C4-2B (cell line): ENCODE measurements at regions not wholly inside any gene's neighbourhood (a gene's known extent, or its start where the extent isn't known, plus 50 kb on each side); places are given as distances from the start of the nearest gene placed in this dataset.
"Not testable (repeated sequence)": the region's sequence is repeated elsewhere in the genome, so short reads cannot be mapped to it uniquely, and the experiment has no call there.

Experiments used
- H3K27ac ChIP-seq: fragments of 450-650 bp; 2 replicates; pipeline ENCODE4 v1.5.1; 2017
- CTCF ChIP-seq: fragments of 450-650 bp; conservative IDR thresholded peaks from 2 replicates; pipeline ENCODE4 v1.5.1; 2017; ENCODE audit warnings: mild to moderate bottlenecking
- ZFX ChIP-seq: fragments of 450-650 bp; IDR thresholded peaks from 2 replicates; pipeline ENCODE4 v1.6.1; 2017

GRCh38 chr5:27124590-27124989, 86.2 kb upstream of the CDH9 start:
- no peak overlapping the region for H3K27ac ChIP-seq
- TF ChIP-seq CTCF (peak; percentile 76), ZFX (no peak)

DNA sequence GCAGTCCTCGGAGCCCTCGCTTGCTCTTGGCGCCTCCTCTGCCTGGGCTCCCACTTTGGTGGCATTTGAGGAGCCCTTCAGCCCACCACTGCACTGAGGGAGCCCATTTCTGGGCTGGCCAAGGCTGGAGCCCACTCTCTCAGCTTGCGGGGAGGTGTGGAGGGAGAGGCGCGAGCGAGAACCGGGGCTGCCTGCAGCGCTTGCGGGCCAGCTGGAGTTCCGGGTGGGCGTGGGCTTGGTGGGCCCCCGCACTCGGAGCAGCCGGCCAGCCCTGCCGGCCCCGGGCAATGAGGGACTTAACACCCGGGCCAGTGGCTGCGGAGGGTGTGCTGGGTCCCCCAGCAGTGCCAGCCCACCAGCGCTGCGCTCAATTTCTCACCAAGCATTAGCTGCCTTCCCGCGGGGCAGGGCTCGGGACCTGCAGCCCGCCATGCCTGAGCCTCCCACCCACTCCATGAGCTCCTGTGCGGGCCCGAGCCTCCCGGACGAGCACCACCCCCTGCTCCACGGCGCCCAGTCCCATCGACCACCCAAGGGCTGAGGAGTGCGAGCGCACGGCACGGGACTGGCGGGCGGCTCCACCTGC, 81.4 kb upstream of the CDH9 start:
- not testable (repeated sequence) for H3K27ac ChIP-seq

GRCh38 chr5:27103486-27103885, 65.1 kb upstream of the CDH9 start:
- TF ChIP-seq CTCF (no peak), ZFX (no peak)
- no peak overlapping the region for H3K27ac ChIP-seq

GRCh38 chr5:27095761-27096160, 57.4 kb upstream of the CDH9 start:
- not testable (repeated sequence) for H3K27ac ChIP-seq

DNA sequence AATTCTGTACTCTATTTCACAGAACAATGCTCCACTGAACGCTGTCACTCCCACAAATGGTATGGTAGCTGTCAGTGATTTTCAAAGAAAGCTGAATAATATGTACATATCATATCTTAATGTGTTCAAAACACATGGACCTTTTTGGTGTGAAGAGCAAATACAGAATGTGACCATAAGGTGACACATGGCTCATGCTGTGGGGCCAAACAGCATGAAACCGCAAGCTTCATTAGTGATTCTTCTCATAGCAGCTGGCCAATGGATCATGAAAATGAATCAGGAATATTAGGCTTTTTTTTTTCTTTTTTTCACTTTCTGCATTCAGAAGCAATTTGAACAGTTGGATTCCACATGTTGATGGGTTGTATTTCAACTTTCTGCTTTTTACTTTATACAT, 54.9 kb upstream of the CDH9 start:
- H3K27ac ChIP-seq: no peak overlapping the region
- no peak for TF ChIP-seq ZFX
- no peak for TF ChIP-seq CTCF

DNA sequence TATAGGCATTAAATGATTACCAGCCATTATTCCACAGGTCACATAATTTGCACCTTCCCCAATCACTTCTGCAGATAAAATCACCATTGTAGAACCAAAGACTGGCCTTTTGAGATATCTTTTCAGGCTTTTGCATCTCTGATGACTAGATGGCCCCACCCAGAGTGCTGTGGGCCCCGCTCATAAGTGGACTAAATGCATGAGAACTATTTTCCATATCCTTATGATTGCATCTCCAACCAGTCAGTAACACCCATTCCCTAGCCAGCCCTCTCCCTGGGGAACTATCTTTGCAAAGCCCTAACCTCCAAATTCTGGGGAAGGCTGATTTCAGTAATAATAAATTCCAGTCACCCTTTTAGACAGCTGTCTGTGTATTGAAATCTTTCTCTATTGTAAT, 53.5 kb upstream of the CDH9 start:
- H3K27ac ChIP-seq: no peak overlapping the region
- no peak for TF ChIP-seq CTCF
- no peak for TF ChIP-seq ZFX

DNA sequence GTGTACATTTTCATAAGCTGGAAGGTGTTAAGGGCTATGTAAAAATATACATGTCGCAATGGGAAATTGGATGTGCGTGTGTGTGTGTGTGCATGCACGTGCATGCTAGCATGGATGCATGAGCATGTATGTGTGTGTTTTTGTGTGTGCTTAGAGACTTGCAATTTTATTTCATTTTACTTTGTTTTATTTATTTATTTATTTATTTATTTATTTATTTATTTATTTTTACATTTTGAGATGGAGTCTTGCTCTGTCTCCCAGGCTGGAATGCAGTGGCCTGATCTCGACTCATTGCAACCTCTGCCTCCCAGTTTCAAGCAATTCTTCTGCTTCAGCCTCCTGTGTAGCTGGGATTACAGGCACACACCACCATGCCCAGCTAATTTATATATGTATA, 50.4 kb upstream of the CDH9 start:
- H3K27ac ChIP-seq: not testable (repeated sequence)
